GM21526 (cell line): ENCODE measurements at regions not wholly inside any gene's neighbourhood (a gene's known extent, or its start where the extent isn't known, plus 50 kb on each side); places are given as distances from the start of the nearest gene placed in this dataset.
A peak's percentile ranks its signal among the peaks of the same experiment; 100 is the strongest.

Experiments used
- ATAC-seq: cut with Tn5 transposase; IDR thresholded peaks from one replicate; pipeline ENCODE4 v1.9.1; 2021; ENCODE audit warnings: moderate library complexity; ENCODE audit not compliant: unreplicated experiment, low FRiP score

DNA sequence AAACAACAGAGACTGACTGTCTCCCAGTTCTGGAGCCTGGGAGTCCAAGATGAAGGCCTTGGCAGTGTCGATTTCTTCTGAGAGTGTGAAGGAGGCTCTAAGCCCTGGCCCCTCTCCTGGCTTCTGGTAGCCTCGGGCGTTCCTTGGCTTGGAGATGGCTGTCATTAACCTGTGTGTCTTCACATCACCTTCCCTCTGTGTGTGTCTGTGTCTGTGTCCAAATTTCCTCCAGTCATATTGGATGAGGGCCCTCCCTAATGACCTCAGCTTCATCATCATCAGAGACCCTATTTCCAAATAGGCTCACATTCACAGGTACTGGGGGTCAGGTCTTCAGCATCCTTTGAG is 138.3 kb downstream of the TOMM20 start:
- ATAC-seq, result no peak

DNA sequence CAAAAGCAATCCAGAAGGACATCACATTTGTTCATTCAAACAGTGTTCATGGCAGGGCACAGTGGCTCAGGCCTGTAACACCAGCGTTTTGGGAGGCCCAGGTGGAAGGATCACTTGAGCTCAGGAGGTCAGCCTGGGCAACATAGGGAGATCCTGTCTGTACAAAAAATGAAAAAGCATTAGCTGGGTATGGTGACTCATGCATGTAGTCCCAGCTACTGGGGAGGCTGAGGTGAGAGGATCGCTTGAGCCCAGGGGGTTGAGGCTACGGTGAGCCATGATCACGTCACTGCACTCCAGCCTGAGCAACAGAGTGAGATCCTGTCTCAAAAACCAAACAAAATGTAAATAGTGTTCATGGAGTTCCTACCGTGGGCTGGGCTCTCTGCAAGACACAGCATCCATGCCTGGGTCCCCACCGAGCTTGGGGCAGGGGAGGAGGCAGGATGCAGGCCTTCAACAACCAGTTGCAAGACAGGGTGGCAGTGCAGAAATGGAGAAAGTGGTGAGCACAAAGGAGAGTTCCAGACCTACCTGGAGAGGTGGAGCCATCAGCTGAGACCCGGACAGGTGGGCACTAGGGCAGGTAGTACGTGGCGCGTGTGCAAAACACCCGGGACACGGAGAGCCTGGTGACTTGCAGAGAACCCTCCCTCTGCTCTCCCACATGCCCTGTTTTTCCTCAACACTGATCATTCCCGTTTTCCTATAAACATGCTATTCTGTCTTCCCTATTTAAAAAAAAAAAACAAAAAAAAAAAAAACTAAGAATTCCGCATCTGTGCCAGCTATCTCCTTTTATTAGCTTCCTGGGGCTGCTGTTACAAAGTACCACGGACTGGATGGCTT is 138.9 kb downstream of the TOMM20 start:
- ATAC-seq, result no peak

DNA sequence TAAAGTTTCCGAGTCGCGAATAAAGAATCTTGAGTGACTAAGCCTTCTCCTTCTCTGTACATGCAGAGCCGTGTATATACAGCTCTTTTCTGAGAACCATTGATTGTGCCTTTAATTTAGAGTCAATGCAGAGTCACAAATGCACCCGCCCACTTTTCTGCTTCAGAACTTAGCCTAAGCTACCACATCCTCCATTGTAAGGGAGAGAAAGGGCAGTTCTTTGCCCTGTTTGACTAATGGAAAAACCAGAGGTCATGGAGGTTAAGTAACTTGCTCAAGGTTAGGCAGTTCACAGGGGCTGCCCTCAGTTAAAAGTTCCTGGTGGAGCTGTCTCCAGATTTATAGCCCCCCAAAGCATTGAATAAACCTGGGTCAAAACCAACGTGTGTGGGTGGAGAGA is 139.6 kb downstream of the TOMM20 start:
- no peak for ATAC-seq

DNA sequence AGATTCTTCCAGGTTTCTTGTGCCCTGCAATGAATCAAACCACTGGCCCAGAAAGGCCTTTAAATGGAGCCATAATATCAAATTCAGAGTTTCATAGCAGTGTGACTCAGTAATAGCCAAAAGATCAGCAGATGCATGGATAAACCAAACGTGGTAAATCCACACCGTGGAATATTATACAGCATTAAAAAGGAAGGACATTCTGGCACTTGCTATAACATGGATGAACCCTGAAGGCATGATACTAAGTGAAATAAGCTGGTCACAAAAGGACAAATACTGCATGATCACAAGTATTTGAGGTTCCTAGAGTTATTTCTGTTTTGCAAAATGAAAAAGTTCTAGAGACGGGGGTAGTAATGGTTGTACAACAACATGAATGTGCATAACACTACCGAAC is 140.1 kb downstream of the TOMM20 start:
- ATAC-seq, result no peak

DNA sequence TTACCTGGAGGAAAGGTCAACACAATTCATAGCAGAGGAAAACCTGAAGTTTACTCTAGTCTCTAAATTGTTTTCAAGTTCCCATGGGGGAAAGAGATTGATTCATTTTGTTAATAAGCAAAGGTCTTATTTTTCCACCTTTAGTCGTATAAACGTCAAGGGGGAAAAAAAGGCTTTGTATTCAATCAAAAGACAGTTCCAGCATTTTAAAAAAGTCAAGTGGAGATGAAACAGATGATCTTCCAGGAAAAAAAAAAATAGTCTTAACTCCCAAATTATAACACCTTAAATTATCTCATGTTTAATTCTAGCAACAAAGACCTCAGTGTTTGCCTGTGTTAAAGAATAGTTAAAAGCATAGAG is 140.5 kb downstream of the TOMM20 start:
- no peak for ATAC-seq

DNA sequence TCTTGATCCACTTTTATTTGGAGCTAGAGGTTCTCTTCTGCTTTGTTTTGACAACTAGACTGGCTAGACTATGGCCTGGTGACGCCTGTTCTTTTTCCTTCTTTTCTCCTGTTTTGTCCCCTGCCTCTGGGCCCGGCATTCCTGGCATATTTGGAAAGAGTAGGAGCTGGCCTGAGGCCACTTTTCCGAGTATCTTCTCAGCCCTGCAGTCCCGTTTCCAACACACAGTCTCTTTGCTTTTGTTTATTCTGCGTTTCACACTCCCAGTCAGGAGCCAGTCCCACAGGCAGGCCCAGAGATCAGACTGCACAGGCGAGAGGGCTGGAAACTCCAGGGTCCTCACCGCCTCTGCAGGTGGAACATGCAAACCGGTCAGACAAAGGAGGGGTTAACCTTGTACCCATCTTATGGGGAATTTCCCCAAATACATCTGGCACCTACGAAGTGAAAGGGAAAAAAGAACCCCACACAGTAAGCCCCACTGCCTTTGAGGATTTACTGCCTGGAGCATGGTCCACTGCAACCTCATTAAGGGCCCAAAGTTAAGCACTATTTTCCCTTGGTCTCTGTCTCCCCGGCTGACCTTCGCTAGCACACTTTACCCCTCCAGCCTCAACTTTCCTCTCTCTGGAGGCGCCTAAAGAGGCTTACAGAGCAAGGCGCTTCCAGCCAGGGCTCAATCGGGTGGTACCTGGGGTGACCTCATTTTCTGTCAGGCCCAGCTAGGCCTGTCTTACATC is 141.1 kb downstream of the TOMM20 start:
- ATAC-seq, result no peak

DNA sequence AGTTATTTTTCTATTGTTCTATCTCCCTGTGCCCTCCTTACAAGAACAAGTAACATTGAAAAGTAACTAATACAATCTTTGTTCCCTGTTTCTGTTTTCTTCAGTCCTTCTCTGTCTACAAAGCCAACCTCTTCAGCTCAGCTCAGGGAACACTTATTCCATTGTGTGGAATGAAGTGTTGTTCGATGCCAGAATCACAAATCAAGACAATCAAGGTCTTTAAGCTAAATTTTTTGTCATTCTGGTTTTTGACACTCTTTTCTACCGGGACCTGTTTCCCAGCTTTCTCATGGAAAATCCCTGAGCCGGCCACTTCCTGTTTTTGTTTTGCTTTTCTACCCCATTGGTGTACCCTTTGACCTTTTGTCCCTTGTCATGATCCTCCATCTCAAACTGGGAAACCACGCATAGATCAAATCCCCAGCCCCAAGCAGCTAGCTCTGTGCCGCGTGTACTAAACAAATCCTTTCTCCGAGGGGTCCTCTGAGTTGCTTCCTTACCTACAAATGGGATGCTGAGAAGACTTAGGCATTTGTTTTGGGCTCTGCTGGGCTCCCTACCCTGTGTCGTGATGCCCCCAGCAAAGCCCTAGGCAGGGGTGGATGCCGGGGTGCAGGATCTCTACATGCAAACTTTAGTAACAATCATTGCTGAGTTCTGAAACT is 141.8 kb downstream of the TOMM20 start:
- no peak for ATAC-seq

GRCh38 chr1:234985516-234986294 is 142.9 kb downstream of the TOMM20 start:
- no peak for ATAC-seq

- ATAC-seq, result no peak
Measured at GRCh38 chr1:234985007-234985370, 143.6 kb downstream of the TOMM20 start.

DNA sequence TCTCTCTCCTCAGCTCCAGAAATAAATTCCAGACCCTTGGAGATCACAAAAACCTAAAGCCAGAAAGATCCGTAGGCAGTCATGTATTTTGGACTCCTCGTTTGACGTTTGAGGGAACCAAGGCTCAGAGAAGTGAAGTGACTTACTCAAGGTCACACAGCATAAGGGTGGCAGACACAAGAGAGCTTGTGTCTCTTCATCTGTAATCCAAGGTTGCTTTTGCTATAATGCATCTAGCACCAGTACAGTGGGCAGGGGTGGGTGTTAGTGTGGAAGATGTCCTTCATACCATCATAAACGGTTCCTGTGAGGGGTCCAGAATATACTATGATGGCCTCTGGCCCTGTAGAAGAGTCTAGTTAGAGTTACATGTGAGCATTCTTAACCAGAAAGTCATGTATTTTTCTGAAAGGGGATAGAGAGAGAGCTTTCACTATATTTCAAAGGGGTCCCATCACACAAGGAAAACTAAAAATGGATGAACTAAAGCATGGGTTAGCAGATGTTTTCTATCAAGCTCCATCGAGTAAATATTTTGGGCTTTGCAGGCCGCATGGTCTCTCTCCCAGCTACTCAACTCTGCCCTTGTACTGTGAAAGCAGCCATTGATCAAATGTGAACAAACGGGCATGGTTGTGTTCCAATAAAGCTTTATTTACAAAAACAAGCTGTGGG is 144.9 kb downstream of the TOMM20 start:
- ATAC-seq, result no peak

DNA sequence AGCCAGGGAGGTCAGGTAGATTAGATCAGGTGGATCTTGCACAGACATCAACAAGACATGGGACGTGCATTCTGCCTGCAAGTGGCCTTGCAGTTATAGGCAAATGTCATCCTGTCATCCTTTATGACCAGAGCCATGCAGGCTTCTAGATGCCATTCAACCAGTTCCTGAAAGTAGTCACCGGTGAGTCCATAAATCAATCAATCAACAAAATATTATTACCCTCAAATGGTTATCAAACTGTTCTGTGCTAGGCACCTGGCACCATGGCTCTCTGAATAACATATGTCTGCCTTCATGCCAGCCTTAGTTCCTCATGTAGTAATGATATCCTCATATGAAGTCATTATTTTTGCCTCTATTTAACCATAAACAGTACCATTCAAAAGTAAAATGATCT is 146.9 kb downstream of the TOMM20 start:
- no peak for ATAC-seq

DNA sequence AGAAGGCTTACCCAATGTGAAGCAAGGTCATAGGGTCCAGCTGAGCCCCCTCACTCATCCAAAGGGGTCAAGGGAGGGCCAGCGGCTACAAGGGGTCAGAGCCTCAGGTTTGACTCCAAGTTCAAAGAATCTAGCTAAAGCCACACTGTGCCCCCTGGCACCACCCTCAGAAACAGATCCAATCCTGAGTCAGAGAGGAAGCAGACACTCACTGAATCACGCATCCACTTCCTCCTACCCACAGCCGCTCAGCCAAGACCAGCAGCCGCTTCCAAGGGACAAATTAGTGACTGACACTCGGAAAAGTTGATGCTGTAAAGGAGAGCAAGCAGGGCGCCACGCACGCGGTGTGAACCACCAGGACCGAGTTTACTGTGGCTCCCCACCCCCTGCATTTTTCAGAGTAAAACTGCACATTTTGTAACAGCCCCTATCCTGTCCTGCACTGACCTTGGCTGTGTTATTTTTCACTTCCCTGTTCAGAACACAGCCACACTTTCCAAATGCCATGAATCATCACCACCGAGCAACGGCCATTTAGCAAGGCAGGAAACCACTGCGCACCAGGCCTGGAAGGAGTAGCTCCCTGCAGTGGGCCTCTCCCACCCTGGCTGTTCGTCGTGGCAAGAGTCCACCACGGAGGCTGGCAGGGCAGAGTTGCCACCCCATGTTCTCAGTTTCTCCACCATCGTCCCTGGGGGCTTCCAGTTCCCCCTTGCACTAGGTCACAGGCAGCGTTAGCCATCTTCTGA is 147.8 kb downstream of the TOMM20 start:
- ATAC-seq, result peak; percentile 34

- ATAC-seq, result no peak
Measured at GRCh38 chr1:234980291-234980644, 148.4 kb downstream of the TOMM20 start.

DNA sequence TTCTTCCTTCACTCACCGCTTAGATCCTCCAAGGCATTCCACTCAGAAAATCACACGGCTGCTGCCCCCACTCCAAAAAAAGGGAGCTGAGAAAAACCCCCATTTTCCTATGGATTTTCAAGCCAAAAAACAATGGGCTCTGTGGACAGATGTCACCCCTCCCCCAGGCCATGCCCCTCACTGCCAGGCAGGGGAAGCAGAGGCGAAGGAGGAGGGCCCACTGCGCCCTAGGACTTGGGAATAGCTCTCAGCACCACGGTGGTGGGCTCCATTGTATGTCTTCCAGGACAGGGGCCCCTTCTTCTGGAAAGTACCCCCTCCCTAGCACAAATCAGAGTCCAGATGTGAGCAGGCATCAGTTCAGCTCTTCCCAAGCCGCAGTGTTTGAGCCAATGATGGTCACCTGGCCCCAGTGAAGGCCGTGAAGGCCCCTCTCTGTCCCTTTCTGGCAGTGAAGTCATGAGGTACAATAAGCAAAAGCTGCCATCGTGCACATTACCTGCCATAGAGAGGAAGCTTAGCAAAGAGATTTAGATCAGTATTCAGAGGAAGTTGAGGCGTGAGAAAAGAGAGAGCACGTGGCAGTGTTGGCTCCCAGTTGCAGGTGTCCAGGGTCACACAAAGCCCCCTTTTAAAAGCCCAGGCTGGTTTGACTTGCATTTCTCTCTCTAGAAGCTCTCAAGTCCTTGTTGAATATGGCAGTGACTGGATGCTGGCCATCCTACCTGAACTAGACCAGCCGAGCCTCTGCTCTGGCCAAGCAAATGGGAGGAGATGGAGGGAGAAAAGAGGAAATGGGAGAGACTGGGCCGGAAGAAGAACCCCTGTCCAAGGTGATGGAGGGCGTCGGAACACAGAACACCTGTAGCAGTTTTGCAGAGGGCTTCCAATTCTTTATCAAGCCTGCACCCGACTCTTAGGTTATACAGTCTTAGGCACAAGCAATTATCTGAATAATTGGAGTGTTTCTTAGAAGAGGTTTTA is 149.0 kb downstream of the TOMM20 start:
- no peak for ATAC-seq

GRCh38 chr1:234978397-234979295 is 150.0 kb downstream of the TOMM20 start:
- peak; percentile 65 for ATAC-seq

GRCh38 chr1:234977875-234978396 is 150.7 kb downstream of the TOMM20 start:
- ATAC-seq, result no peak
